ENCODE measurements at regions not wholly inside any gene's neighbourhood (a gene's known extent, or its start where the extent isn't known, plus 50 kb on each side); places are given as distances from the start of the nearest gene placed in this dataset.

DNA sequence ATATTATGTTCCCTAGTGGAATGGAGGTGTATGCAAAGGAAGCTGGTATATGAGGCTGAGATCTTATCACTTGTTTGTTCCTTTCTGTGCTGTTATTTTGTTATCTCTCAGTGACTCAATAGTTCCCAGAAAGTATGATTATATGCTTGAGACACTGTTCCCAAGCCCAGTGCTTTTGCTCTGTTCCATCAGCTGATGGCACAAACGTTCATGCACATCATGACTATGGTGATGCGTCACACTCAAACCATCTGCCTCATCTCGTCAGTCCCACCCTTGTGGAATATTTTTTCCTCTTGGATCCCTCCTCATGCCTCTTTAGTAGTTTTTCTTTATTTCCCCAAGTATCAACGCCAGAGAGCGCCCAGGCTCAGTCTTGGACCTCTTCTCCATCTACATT is 786.9 kb downstream of the AACS start (continued):
- TF ChIP-seq MYB (IDR thresholded peaks at IDR 0.05; ENCODE audit: borderline replicate concordance, low read depth, low read length) (no peak), ASH2L (IDR thresholded peaks at IDR 0.05; ENCODE audit: borderline replicate concordance, low read depth) (no peak)

DNA sequence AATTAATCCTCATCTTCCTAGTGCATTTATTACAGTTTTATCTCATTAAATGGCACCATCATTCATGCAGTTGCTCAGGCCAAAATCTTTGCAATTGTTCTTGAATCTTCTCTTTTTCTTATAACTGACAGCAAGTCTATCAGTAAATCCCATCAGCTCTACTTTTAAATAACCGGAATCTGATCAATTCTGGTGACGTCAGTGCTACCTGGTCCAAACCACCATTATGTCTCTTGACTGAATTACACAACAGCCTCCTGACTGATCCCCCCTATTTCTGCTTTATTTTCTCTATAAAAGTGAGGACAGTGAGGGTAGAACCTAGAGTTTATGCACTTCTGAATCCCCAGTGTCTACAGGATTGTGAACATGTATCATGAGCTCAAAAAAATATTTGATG is 787.4 kb downstream of the AACS start:
- no peak for DNase-seq (ENCODE audit: low read depth, low spot score)
- H3K9me3 ChIP-seq (replicated peaks; ENCODE audit: control insufficient read depth, insufficient read depth, low read length), result no peaks in the 10 kb centered on the region
- no peak overlapping the region for H3K4me3 ChIP-seq
- WGBS (ENCODE audit: insufficient coverage, insufficient replicate concordance, low lambda C conversion rate, missing lambda C conversion rate), result 20% methylated on average over 2 of the region's 2 CpGs
- H3K4me1 ChIP-seq (ENCODE audit: control insufficient read depth, insufficient read depth, low read length), result no peaks in the 10 kb centered on the region
- FAIRE-seq, result no peak
- H2AFZ ChIP-seq (ENCODE audit: control insufficient read depth, low read depth, low read length), result no peak overlapping the region
- intact Hi-C loops (cut with micrococcal nuclease; ENCODE audit: unreplicated experiment), result no loop called here
- H3K9ac ChIP-seq (ENCODE audit: control insufficient read depth, insufficient read depth, low read length), result no peak overlapping the region
- ChIA-PET POLR2A (no interaction called here), SMC1A (ENCODE audit: uncharacterized antibody, unreplicated experiment) (no interaction called here), RAD21 (ENCODE audit: unreplicated experiment) (no interaction called here), CTCF (no interaction called here)
- no peak overlapping the region for H3K27ac ChIP-seq (ENCODE audit: control insufficient read depth, insufficient read depth)
- no peak for ATAC-seq
- H3K79me2 ChIP-seq (ENCODE audit: control insufficient read depth, insufficient read depth, low read length), result no peaks in the 10 kb centered on the region
- in situ Hi-C loops (cut with MboI), result no loop called here
- no peaks in the 10 kb centered on the region for H4K20me1 ChIP-seq (ENCODE audit: control insufficient read depth, insufficient read depth)
- BruUV-seq (replicated peaks), result no TSS peak
- no peaks in the 10 kb centered on the region for H3K27me3 ChIP-seq (replicated peaks in 1 of 2; ENCODE audit: control insufficient read depth in 2 of 2, insufficient read depth in 2 of 2, low read length in 1 of 2)
- TF ChIP-seq RUNX3 (IDR thresholded peaks at IDR 0.05; ENCODE audit: low read length) (no peak), HDAC6 (IDR thresholded peaks at IDR 0.05; ENCODE audit: unreplicated experiment) (no peak), YBX1 (IDR thresholded peaks at IDR 0.05) (no peak), RAD21 (IDR thresholded peaks at IDR 0.05; ENCODE audit: insufficient read depth, low read depth, low read length) (no peak), FOXM1 (IDR thresholded peaks at IDR 0.05; ENCODE audit: low read depth, low read length) (no peak), SREBF1 (IDR thresholded peaks at IDR 0.05; ENCODE audit: low read length) (no peak), CBX5 (IDR thresholded peaks at IDR 0.05; ENCODE audit: low read depth) (no peak)
- H3K36me3 ChIP-seq (ENCODE audit: control insufficient read depth in 2 of 2, insufficient read depth in 2 of 2, low read length in 1 of 2), result no peaks in the 10 kb centered on the region
- H3K4me2 ChIP-seq (ENCODE audit: control insufficient read depth, insufficient read depth), result no peak overlapping the region

DNA sequence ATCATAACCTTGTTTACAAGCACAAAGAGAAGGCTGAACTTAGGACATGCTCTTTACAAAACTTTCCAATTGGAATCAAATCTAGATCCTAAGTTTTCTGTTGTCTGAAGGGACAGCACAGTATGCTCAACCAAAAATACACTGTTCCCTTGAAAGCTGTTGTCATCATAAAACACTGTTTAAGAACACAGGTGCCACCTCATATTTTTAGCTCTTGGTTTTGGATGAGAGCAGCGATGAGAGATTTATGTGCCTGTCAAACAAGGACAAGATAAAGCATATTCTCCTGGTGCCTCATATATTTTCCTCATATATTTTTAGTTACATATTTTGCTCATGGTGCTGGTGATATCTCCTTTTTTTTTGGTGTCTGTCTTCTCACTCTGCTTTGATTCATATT is 788.4 kb downstream of the AACS start:
- no peaks in the 10 kb centered on the region for H3K9me3 ChIP-seq (replicated peaks; ENCODE audit: control insufficient read depth, insufficient read depth, low read length)
- in situ Hi-C loops (cut with MboI), result no loop called here
- ChIA-PET POLR2A (no interaction called here), CTCF (no interaction called here), RAD21 (ENCODE audit: unreplicated experiment) (interaction anchor here (0.7 kb wide), 1 partner anchor 73 kb away, joined by 3 read pairs; no protein-coding TSS in a partner anchor), SMC1A (ENCODE audit: uncharacterized antibody, unreplicated experiment) (no interaction called here)
- no peak overlapping the region for H3K27ac ChIP-seq (ENCODE audit: control insufficient read depth, insufficient read depth)
- DNase-seq (ENCODE audit: low read depth, low spot score) (no peak), FAIRE-seq (no peak), ATAC-seq (no peak)
- no peaks in the 10 kb centered on the region for H3K36me3 ChIP-seq (ENCODE audit: control insufficient read depth in 2 of 2, insufficient read depth in 2 of 2, low read length in 1 of 2)
- H3K79me2 ChIP-seq (ENCODE audit: control insufficient read depth, insufficient read depth, low read length), result no peaks in the 10 kb centered on the region
- no peaks in the 10 kb centered on the region for H3K27me3 ChIP-seq (replicated peaks in 1 of 2; ENCODE audit: control insufficient read depth in 2 of 2, insufficient read depth in 2 of 2, low read length in 1 of 2)
- 5% methylated on average over 1 of the region's 1 CpG for WGBS (ENCODE audit: insufficient coverage, insufficient replicate concordance, low lambda C conversion rate, missing lambda C conversion rate)
- no peak overlapping the region for H3K4me3 ChIP-seq
- no peaks in the 10 kb centered on the region for H3K4me1 ChIP-seq (ENCODE audit: control insufficient read depth, insufficient read depth, low read length)
- H3K9ac ChIP-seq (ENCODE audit: control insufficient read depth, insufficient read depth, low read length), result no peak overlapping the region
- H2AFZ ChIP-seq (ENCODE audit: control insufficient read depth, low read depth, low read length), result no peak overlapping the region
- BruUV-seq (replicated peaks), result no TSS peak
- no peaks in the 10 kb centered on the region for H4K20me1 ChIP-seq (ENCODE audit: control insufficient read depth, insufficient read depth)
- intact Hi-C loops (cut with micrococcal nuclease; ENCODE audit: unreplicated experiment), result no loop called here
- H3K4me2 ChIP-seq (ENCODE audit: control insufficient read depth, insufficient read depth), result no peak overlapping the region
- no peak for TF ChIP-seq RCOR1 (conservative IDR thresholded peaks at IDR 0.05; ENCODE audit: low read depth, low read length)
- no peak for TF ChIP-seq FOXM1 (IDR thresholded peaks at IDR 0.05; ENCODE audit: low read depth, low read length)
- no peak for TF ChIP-seq TAF1 (IDR thresholded peaks at IDR 0.05; ENCODE audit: borderline replicate concordance, low read depth, low read length)
- no peak for TF ChIP-seq WRNIP1 (IDR thresholded peaks at IDR 0.05; ENCODE audit: borderline replicate concordance, low read depth, low read length)
- no peak for TF ChIP-seq TARDBP (IDR thresholded peaks at IDR 0.05; ENCODE audit: borderline replicate concordance)
- TF ChIP-seq, protein P1, sequence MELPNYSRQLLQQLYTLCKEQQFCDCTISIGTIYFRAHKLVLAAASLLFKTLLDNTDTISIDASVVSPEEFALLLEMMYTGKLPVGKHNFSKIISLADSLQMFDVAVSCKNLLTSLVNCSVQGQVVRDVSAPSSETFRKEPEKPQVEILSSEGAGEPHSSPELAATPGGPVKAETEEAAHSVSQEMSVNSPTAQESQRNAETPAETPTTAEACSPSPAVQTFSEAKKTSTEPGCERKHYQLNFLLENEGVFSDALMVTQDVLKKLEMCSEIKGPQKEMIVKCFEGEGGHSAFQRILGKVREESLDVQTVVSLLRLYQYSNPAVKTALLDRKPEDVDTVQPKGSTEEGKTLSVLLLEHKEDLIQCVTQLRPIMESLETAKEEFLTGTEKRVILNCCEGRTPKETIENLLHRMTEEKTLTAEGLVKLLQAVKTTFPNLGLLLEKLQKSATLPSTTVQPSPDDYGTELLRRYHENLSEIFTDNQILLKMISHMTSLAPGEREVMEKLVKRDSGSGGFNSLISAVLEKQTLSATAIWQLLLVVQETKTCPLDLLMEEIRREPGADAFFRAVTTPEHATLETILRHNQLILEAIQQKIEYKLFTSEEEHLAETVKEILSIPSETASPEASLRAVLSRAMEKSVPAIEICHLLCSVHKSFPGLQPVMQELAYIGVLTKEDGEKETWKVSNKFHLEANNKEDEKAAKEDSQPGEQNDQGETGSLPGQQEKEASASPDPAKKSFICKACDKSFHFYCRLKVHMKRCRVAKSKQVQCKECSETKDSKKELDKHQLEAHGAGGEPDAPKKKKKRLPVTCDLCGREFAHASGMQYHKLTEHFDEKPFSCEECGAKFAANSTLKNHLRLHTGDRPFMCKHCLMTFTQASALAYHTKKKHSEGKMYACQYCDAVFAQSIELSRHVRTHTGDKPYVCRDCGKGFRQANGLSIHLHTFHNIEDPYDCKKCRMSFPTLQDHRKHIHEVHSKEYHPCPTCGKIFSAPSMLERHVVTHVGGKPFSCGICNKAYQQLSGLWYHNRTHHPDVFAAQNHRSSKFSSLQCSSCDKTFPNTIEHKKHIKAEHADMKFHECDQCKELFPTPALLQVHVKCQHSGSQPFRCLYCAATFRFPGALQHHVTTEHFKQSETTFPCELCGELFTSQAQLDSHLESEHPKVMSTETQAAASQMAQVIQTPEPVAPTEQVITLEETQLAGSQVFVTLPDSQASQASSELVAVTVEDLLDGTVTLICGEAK (IDR thresholded peaks at IDR 0.05; ENCODE audit: borderline replicate concordance), result no peak
- no peak for TF ChIP-seq MXI1 (IDR thresholded peaks at IDR 0.05; ENCODE audit: low read depth, low read length)
- TF ChIP-seq CBFB (IDR thresholded peaks at IDR 0.05; ENCODE audit: low read depth), result no peak
